OCI-LY7 (cell line): ENCODE measurements at regions not wholly inside any gene's neighbourhood (a gene's known extent, or its start where the extent isn't known, plus 50 kb on each side); places are given as distances from the start of the nearest gene placed in this dataset.

Experiments used
- BruUV-seq: library from RNA; stranded (reverse); fragments of 400-500 nt; replicated peaks from 2 replicates; lab custom pipeline; 2021; lab: Mats Ljungman, UMichigan
- CTCF ChIA-PET: fragments of 300-600 bp; sonication (Branson Sonifier 250); formaldehyde crosslinking; loops from one replicate; lab custom pipeline; 2022; ENCODE audit warnings: antibody characterized with exemption; ENCODE audit not compliant: unreplicated experiment; lab: Charles Lee
- POLR2A ChIA-PET: fragments of 300-600 bp; sonication (Branson Sonifier 250); formaldehyde crosslinking; loops from one replicate; lab custom pipeline; 2022; ENCODE audit warnings: antibody characterized with exemption; lab: Charles Lee
- DNase-seq: peaks from one replicate; pipeline ENCODE4 v3.0.0-alpha.2; 2015; ENCODE audit warnings: low spot score
- H2AFZ ChIP-seq: fragments of 200-600 bp; sonication (generic), shearing (Covaris generic); 2 replicates; pipeline ENCODE4 v1.6.1; 2014; ENCODE audit warnings: mild to moderate bottlenecking, antibody characterized with exemption, low read length, moderate library complexity
- H3K27ac ChIP-seq: fragments of 200-600 bp; sonication (generic); 2 replicates; pipeline ENCODE4 v1.5.1; 2014; ENCODE audit warnings: mixed run types, low read depth, mild to moderate bottlenecking, moderate library complexity, low read length, inconsistent platforms; ENCODE audit not compliant: poor library complexity, severe bottlenecking
- H3K36me3 ChIP-seq: fragments of 200-600 bp; sonication (generic); 2 replicates; pipeline ENCODE4 v1.6.1; 2014; ENCODE audit warnings: mild to moderate bottlenecking, antibody characterized with exemption, low read length, moderate library complexity, mixed read lengths; ENCODE audit not compliant: insufficient read depth
- H3K4me1 ChIP-seq: fragments of 200-600 bp; sonication (generic); 2 replicates; pipeline ENCODE4 v1.5.1; 2014; ENCODE audit warnings: mild to moderate bottlenecking, low read length; ENCODE audit not compliant: insufficient read depth, poor library complexity, severe bottlenecking
- H3K4me2 ChIP-seq: fragments of 200-600 bp; sonication (generic); 2 replicates; pipeline ENCODE4 v1.6.1; 2014; ENCODE audit warnings: mild to moderate bottlenecking, low read length
- H3K4me3 ChIP-seq: fragments of 200-600 bp; sonication (generic); 2 replicates; pipeline ENCODE4 v1.5.1; 2014; ENCODE audit warnings: mild to moderate bottlenecking, low read depth, low read length; ENCODE audit not compliant: poor library complexity, severe bottlenecking
- H3K79me2 ChIP-seq: fragments of 200-600 bp; sonication (generic); 2 replicates; pipeline ENCODE4 v1.6.1; 2016; ENCODE audit warnings: low read depth, mild to moderate bottlenecking, low read length, moderate library complexity, mixed read lengths; ENCODE audit not compliant: insufficient read depth
- H3K9me2 ChIP-seq: fragments of 200-600 bp; sonication (generic); 2 replicates; pipeline ENCODE4 v1.6.1; 2016; ENCODE audit warnings: mild to moderate bottlenecking, low read length, mixed read lengths; ENCODE audit not compliant: insufficient read depth
- H3K9me3 ChIP-seq: fragments of 200-600 bp; sonication (generic); 2 replicates; pipeline ENCODE4 v1.6.1; 2014; ENCODE audit warnings: mild to moderate bottlenecking, mixed run types, low read length, mixed read lengths
- H4K20me1 ChIP-seq: fragments of 200-600 bp; sonication (generic); 2 replicates; pipeline ENCODE4 v1.6.1; 2014; ENCODE audit warnings: mild to moderate bottlenecking, antibody characterized with exemption, low read length, moderate library complexity, mixed read lengths; ENCODE audit not compliant: insufficient read depth
- CTCF ChIP-seq: fragments of 200-600 bp; sonication (generic); conservative IDR thresholded peaks from 2 replicates; pipeline ENCODE4 v1.5.1; 2014; ENCODE audit warnings: mild to moderate bottlenecking, antibody characterized with exemption, low read length, moderate library complexity, mixed read lengths
- EZH2phosphoT487 ChIP-seq: fragments of 200-600 bp; sonication (generic); IDR thresholded peaks from 2 replicates; pipeline ENCODE4 v1.6.1; 2018; ENCODE audit warnings: low read depth, borderline replicate concordance, mild to moderate bottlenecking, mixed run types, antibody characterized with exemption, low read length, moderate library complexity, mixed read lengths
- intact Hi-C: fragments of 100-400 bp; cut with micrococcal nuclease; formaldehyde crosslinking; loops from one replicate; pipeline ENCODE4 v1.10.0; 2022; ENCODE audit not compliant: unreplicated experiment

- Histone ChIP-seq H3K9me2 (no peaks in the 10 kb centered on the region), H3K4me1 (peaks cover 8% of the 10 kb centered on the region), H3K79me2 (no peaks in the 10 kb centered on the region), H3K27ac (no peak overlapping the region), H3K4me2 (no peak overlapping the region), H3K36me3 (no peaks in the 10 kb centered on the region), H2AFZ (no peak overlapping the region), H3K9me3 (no peaks in the 10 kb centered on the region), H4K20me1 (no peaks in the 10 kb centered on the region), H3K4me3 (no peak overlapping the region)
- TF ChIP-seq EZH2phosphoT487 (no peak), CTCF (no peak)
- no peak for DNase-seq
- ChIA-PET CTCF (no interaction called here), POLR2A (no interaction called here)
- no TSS peak for BruUV-seq
- intact Hi-C loops, result no loop called here
These were observed 56.9 kb upstream of the LRP8 start for GRCh38 chr1:53384796-53385195.

- TF ChIP-seq CTCF (no peak), EZH2phosphoT487 (no peak)
- Histone ChIP-seq H3K36me3 (no peaks in the 10 kb centered on the region), H3K9me2 (no peaks in the 10 kb centered on the region), H3K9me3 (no peaks in the 10 kb centered on the region), H3K4me2 (no peak overlapping the region), H4K20me1 (no peaks in the 10 kb centered on the region), H3K4me1 (peaks cover 16% of the 10 kb centered on the region), H3K27ac (no peak overlapping the region), H3K79me2 (no peaks in the 10 kb centered on the region), H2AFZ (no peak overlapping the region), H3K4me3 (no peak overlapping the region)
- BruUV-seq, result no TSS peak
- DNase-seq, result no peak
- intact Hi-C loops, result no loop called here
- POLR2A ChIA-PET, result no interaction called here
- CTCF ChIA-PET, result no interaction called here
These were observed 57.7 kb upstream of the LRP8 start for GRCh38 chr1:53385276-53386225.

GRCh38 chr1:53388963-53389362, 61.1 kb upstream of the LRP8 start:
- Histone ChIP-seq H3K9me3 (no peaks in the 10 kb centered on the region), H3K79me2 (no peaks in the 10 kb centered on the region), H2AFZ (no peak overlapping the region), H3K27ac (no peak overlapping the region), H3K36me3 (no peaks in the 10 kb centered on the region), H4K20me1 (no peaks in the 10 kb centered on the region), H3K4me2 (no peak overlapping the region), H3K4me1 (peaks cover 16% of the 10 kb centered on the region), H3K4me3 (no peak overlapping the region), H3K9me2 (no peaks in the 10 kb centered on the region)
- intact Hi-C loops, result no loop called here
- no peak for DNase-seq
- TF ChIP-seq EZH2phosphoT487, result no peak
- no peak for TF ChIP-seq CTCF
- POLR2A ChIA-PET, result no interaction called here
- CTCF ChIA-PET, result no interaction called here
- no TSS peak for BruUV-seq
